H9 (cell line): ENCODE measurements at regions not wholly inside any gene's neighbourhood (a gene's known extent, or its start where the extent isn't known, plus 50 kb on each side); places are given as distances from the start of the nearest gene placed in this dataset.

Experiments
- DNase-seq: peaks from one replicate; pipeline ENCODE4 v3.0.0-alpha.2; 2017
- H2AFZ ChIP-seq: one replicate; pipeline ENCODE4 v1.6.1; 2013; ENCODE audit warnings: mild to moderate bottlenecking, low read length, control low read depth, moderate library complexity
- H2AK5ac ChIP-seq: 2 replicates; pipeline ENCODE4 v1.6.1; 2013; ENCODE audit warnings: low read length, control low read depth, mixed read lengths; ENCODE audit not compliant: insufficient read length
- H2BK120ac ChIP-seq: one replicate; pipeline ENCODE4 v1.6.1; 2013; ENCODE audit warnings: low read depth, mild to moderate bottlenecking, low read length, control low read depth, inconsistent platforms; ENCODE audit not compliant: poor library complexity, severe bottlenecking
- H2BK12ac ChIP-seq: 2 replicates; pipeline ENCODE4 v1.6.1; 2013; ENCODE audit warnings: low read length, control low read depth, mixed read lengths, low read depth; ENCODE audit not compliant: insufficient read length
- H2BK15ac ChIP-seq: 2 replicates; pipeline ENCODE4 v1.6.1; 2013; ENCODE audit warnings: low read depth, low read length, control low read depth
- H2BK20ac ChIP-seq: one replicate; pipeline ENCODE4 v1.6.1; 2013; ENCODE audit warnings: low read depth, mild to moderate bottlenecking, low read length, control low read depth, inconsistent platforms; ENCODE audit not compliant: poor library complexity, severe bottlenecking
- H2BK5ac ChIP-seq: 2 replicates; pipeline ENCODE4 v1.6.1; 2013; ENCODE audit warnings: low read length, control low read depth, mixed read lengths; ENCODE audit not compliant: insufficient read length
- H3K14ac ChIP-seq: 2 replicates; pipeline ENCODE4 v1.6.1; 2013; ENCODE audit warnings: low read length, control low read depth; ENCODE audit not compliant: insufficient read depth
- H3K18ac ChIP-seq: 2 replicates; pipeline ENCODE4 v1.6.1; 2013; ENCODE audit warnings: low read depth, mild to moderate bottlenecking, mixed read lengths, low read length, control low read depth; ENCODE audit not compliant: insufficient read length
- H3K23ac ChIP-seq: 2 replicates; pipeline ENCODE4 v1.6.1; 2013; ENCODE audit warnings: low read length, control low read depth, mixed read lengths, low read depth; ENCODE audit not compliant: insufficient read length
- H3K23me2 ChIP-seq: 2 replicates; pipeline ENCODE4 v1.6.1; 2013; ENCODE audit warnings: low read depth, mild to moderate bottlenecking, mixed read lengths, low read length, control low read depth; ENCODE audit not compliant: insufficient read length, poor library complexity, severe bottlenecking
- H3K27ac ChIP-seq: 2 replicates; pipeline ENCODE4 v1.5.1; 2013; ENCODE audit warnings: low read length, control low read depth, mixed read lengths, low read depth; ENCODE audit not compliant: insufficient read length
- H3K27me3 ChIP-seq: 2 replicates; pipeline ENCODE4 v1.6.1; 2013; ENCODE audit warnings: low read length, control low read depth, inconsistent platforms; ENCODE audit not compliant: insufficient read depth
- H3K4ac ChIP-seq: 2 replicates; pipeline ENCODE4 v1.6.1; 2013; ENCODE audit warnings: low read depth, mild to moderate bottlenecking, control low read depth, inconsistent platforms, low read length, moderate library complexity
- H3K4me1 ChIP-seq: 2 replicates; pipeline ENCODE4 v1.6.1; 2013; ENCODE audit warnings: low read length, control low read depth, inconsistent platforms; ENCODE audit not compliant: insufficient read depth
- H3K4me2 ChIP-seq: 2 replicates; pipeline ENCODE4 v1.6.1; 2013; ENCODE audit warnings: low read length, control low read depth, mixed read lengths; ENCODE audit not compliant: insufficient read length, insufficient read depth
- H3K56ac ChIP-seq: 2 replicates; pipeline ENCODE4 v1.6.1; 2013; ENCODE audit warnings: low read depth, mild to moderate bottlenecking, mixed read lengths, low read length, control low read depth; ENCODE audit not compliant: insufficient read length
- H3K79me1 ChIP-seq: 2 replicates; pipeline ENCODE4 v1.6.1; 2013; ENCODE audit warnings: low read depth, mild to moderate bottlenecking, moderate library complexity, low read length, control low read depth, inconsistent platforms; ENCODE audit not compliant: insufficient read depth, poor library complexity, severe bottlenecking
- H3K79me2 ChIP-seq: 2 replicates; pipeline ENCODE4 v1.6.1; 2013; ENCODE audit warnings: low read length, control low read depth, inconsistent platforms; ENCODE audit not compliant: insufficient read depth
- H3K9ac ChIP-seq: 2 replicates; pipeline ENCODE4 v1.6.1; 2013; ENCODE audit warnings: low read length, control low read depth, mixed read lengths; ENCODE audit not compliant: insufficient read length; ENCODE audit errors: extremely low read depth
- H3K9me3 ChIP-seq: one replicate; pipeline ENCODE4 v1.6.1; 2013; ENCODE audit warnings: low read depth, low read length, inconsistent platforms; ENCODE audit not compliant: control insufficient read depth
- H3T11ph ChIP-seq: one replicate; pipeline ENCODE4 v1.6.1; 2013; ENCODE audit warnings: mild to moderate bottlenecking, low read length, control low read depth, inconsistent platforms
- H4K20me1 ChIP-seq: one replicate; pipeline ENCODE4 v1.6.1; 2013; ENCODE audit not compliant: control insufficient read depth, insufficient read length, insufficient read depth
- H4K5ac ChIP-seq: 2 replicates; pipeline ENCODE4 v1.6.1; 2013; ENCODE audit warnings: low read depth, mild to moderate bottlenecking, mixed read lengths, low read length, control low read depth; ENCODE audit not compliant: insufficient read length
- H4K8ac ChIP-seq: replicated peaks from 2 replicates; pipeline ENCODE4 v1.6.1; 2013; ENCODE audit warnings: low read length, control low read depth, mixed read lengths, low read depth; ENCODE audit not compliant: insufficient read length
- H4K91ac ChIP-seq: 2 replicates; pipeline ENCODE4 v1.6.1; 2013; ENCODE audit warnings: low read depth, mild to moderate bottlenecking, moderate library complexity, mixed read lengths, low read length, control low read depth; ENCODE audit not compliant: insufficient read length
- H3K27ac Mint-ChIP-seq, 3 experiments: 2 replicates in 2 of 3; 3 replicates in 1 of 3; pipeline ENCODE4 v1.8.0; 2020 to 2021; ENCODE audit warnings: mixed read lengths in 3 of 3, mild to moderate bottlenecking in 1 of 3, moderate library complexity in 1 of 3
- H3K27me3 Mint-ChIP-seq: 2 replicates; pipeline ENCODE4 v1.8.0; 2021; ENCODE audit warnings: low read depth, mild to moderate bottlenecking, moderate library complexity, mixed read lengths
- H3K36me3 Mint-ChIP-seq, 3 experiments: 2 replicates in 2 of 3; 3 replicates in 1 of 3; pipeline ENCODE4 v1.8.0; 2020 to 2021; ENCODE audit warnings: low read depth in 3 of 3, mixed read lengths in 3 of 3; ENCODE audit not compliant: insufficient read depth in 1 of 3
- H3K4me1 Mint-ChIP-seq, 2 experiments: 2 replicates each; pipeline ENCODE4 v1.8.0; 2020; ENCODE audit warnings: mixed read lengths in 2 of 2
- H3K4me3 Mint-ChIP-seq, 2 experiments: 2 replicates in 1 of 2; 3 replicates in 1 of 2; pipeline ENCODE4 v1.8.0; 2020 to 2021; ENCODE audit warnings: mild to moderate bottlenecking in 2 of 2, mixed read lengths in 2 of 2, moderate library complexity in 1 of 2
- H3K9me3 Mint-ChIP-seq, 2 experiments: 2 replicates in 1 of 2; 3 replicates in 1 of 2; pipeline ENCODE4 v1.8.0; 2020; ENCODE audit warnings: mild to moderate bottlenecking in 2 of 2, mixed read lengths in 2 of 2, moderate library complexity in 1 of 2
- WGBS: extraction: QIAGEN DNeasy Blood & Tissue Kit; methylation state at CpG from one replicate; pipeline ENCODE4 v1.1.7; 2013; ENCODE audit warnings: missing lambda C conversion rate, low lambda C conversion rate, mixed read lengths; ENCODE audit not compliant: insufficient read length; ENCODE audit errors: extremely low coverage; 5-methylcytosine and 5-hydroxymethylcytosine counted together
- TF ChIP-seq, protein P1 (sequence below): fragments of 200-600 bp; sonication (generic); conservative IDR thresholded peaks from 3 replicates; pipeline ENCODE4 v1.8.0; 2021; ENCODE audit warnings: antibody characterized with exemption, mild to moderate bottlenecking

GRCh38 chr6:40876336-40876735 is 162.7 kb downstream of the UNC5CL start:
- no peak overlapping the region for H3K4me2 ChIP-seq
- no peak overlapping the region for H3K4me3 Mint-ChIP-seq
- H4K20me1 ChIP-seq, result no peaks in the 10 kb centered on the region
- H4K91ac ChIP-seq, result no peak overlapping the region
- no peak overlapping the region for H2BK20ac ChIP-seq
- H2AK5ac ChIP-seq, result no peak overlapping the region
- H3K9me3 ChIP-seq, result no peaks in the 10 kb centered on the region
- H3K36me3 Mint-ChIP-seq, result peaks cover 0 to 8% (median 0%) of the 10 kb centered on the region in 3 experiments; a peak in 2 of 7 replicates
- H2BK120ac ChIP-seq, result no peak overlapping the region
- H3T11ph ChIP-seq, result no peak overlapping the region
- no peak overlapping the region for H3K18ac ChIP-seq
- H3K79me1 ChIP-seq, result no peaks in the 10 kb centered on the region
- WGBS, result no CpG with 5 or more reads among the region's 2 CpGs
- no peak overlapping the region for H3K14ac ChIP-seq
- no peak overlapping the region for H3K56ac ChIP-seq
- H3K27me3 Mint-ChIP-seq, result peaks cover 20% of the 10 kb centered on the region
- no peak overlapping the region for H4K5ac ChIP-seq
- no peak overlapping the region for H3K27ac Mint-ChIP-seq
- H3K9ac ChIP-seq, result no peak overlapping the region
- no peak overlapping the region for H3K23ac ChIP-seq
- H3K4ac ChIP-seq, result no peak overlapping the region
- peaks cover 0 to 4% of the 10 kb centered on the region in 2 experiments; a peak in 2 of 4 replicates for H3K4me1 Mint-ChIP-seq
- no peak for DNase-seq
- no peak overlapping the region for H2BK5ac ChIP-seq
- no peak overlapping the region for H2AFZ ChIP-seq
- no peaks in the 10 kb centered on the region for H3K23me2 ChIP-seq
- no peak overlapping the region for H2BK15ac ChIP-seq
- no peak overlapping the region for H3K27ac ChIP-seq
- no peak overlapping the region for H2BK12ac ChIP-seq
- no peaks in the 10 kb centered on the region for H3K79me2 ChIP-seq
- TF ChIP-seq, protein P1, sequence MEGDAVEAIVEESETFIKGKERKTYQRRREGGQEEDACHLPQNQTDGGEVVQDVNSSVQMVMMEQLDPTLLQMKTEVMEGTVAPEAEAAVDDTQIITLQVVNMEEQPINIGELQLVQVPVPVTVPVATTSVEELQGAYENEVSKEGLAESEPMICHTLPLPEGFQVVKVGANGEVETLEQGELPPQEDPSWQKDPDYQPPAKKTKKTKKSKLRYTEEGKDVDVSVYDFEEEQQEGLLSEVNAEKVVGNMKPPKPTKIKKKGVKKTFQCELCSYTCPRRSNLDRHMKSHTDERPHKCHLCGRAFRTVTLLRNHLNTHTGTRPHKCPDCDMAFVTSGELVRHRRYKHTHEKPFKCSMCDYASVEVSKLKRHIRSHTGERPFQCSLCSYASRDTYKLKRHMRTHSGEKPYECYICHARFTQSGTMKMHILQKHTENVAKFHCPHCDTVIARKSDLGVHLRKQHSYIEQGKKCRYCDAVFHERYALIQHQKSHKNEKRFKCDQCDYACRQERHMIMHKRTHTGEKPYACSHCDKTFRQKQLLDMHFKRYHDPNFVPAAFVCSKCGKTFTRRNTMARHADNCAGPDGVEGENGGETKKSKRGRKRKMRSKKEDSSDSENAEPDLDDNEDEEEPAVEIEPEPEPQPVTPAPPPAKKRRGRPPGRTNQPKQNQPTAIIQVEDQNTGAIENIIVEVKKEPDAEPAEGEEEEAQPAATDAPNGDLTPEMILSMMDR, result no peak
- peaks cover 11% of the 10 kb centered on the region in 2 experiments for H3K9me3 Mint-ChIP-seq
- no peak overlapping the region for H4K8ac ChIP-seq
- H3K4me1 ChIP-seq, result no peaks in the 10 kb centered on the region
- H3K27me3 ChIP-seq, result no peaks in the 10 kb centered on the region
